ENCODE measurements at regions not wholly inside any gene's neighbourhood (a gene's known extent, or its start where the extent isn't known, plus 50 kb on each side); places are given as distances from the start of the nearest gene placed in this dataset.

- no peak for DNase-seq
Observed at GRCh38 chr4:180101348-180102083, 2141.7 kb upstream of the TENM3 start.

GRCh38 chr4:180103794-180104193 lies 2139.4 kb upstream of the TENM3 start:
- no peak for DNase-seq

- DNase-seq = no peak
Observed at GRCh38 chr4:180105362-180105761, 2137.8 kb upstream of the TENM3 start.

- no peak for DNase-seq
Observed at GRCh38 chr4:180106122-180106521, 2137.1 kb upstream of the TENM3 start.

- DNase-seq = no peak
Observed at GRCh38 chr4:180106997-180107396, 2136.2 kb upstream of the TENM3 start.

- no peak for DNase-seq
Observed at GRCh38 chr4:180116840-180117239, 2126.4 kb upstream of the TENM3 start.

- no peak for DNase-seq
Observed at GRCh38 chr4:180120068-180120467, 2123.1 kb upstream of the TENM3 start.

- DNase-seq = no peak
Observed at GRCh38 chr4:180134091-180134866, 2108.9 kb upstream of the TENM3 start.

GRCh38 chr4:180141734-180142133 lies 2101.5 kb upstream of the TENM3 start:
- no peak for DNase-seq

- no peak for DNase-seq
Observed at GRCh38 chr4:180148737-180149136, 2094.5 kb upstream of the TENM3 start.

- no peak for DNase-seq
Observed at GRCh38 chr4:180150818-180151217, 2092.4 kb upstream of the TENM3 start.

- DNase-seq = no peak
Observed at GRCh38 chr4:180152831-180153230, 2090.4 kb upstream of the TENM3 start.

- no peak for DNase-seq
Observed at GRCh38 chr4:180153587-180153986, 2089.6 kb upstream of the TENM3 start.

- no peak for DNase-seq
Observed at GRCh38 chr4:180156684-180157083, 2086.5 kb upstream of the TENM3 start.

GRCh38 chr4:180160195-180160983 lies 2082.8 kb upstream of the TENM3 start:
- no peak for DNase-seq

GRCh38 chr4:180164799-180165198 lies 2078.4 kb upstream of the TENM3 start:
- no peak for DNase-seq

GRCh38 chr4:180169394-180169793 lies 2073.8 kb upstream of the TENM3 start:
- no peak for DNase-seq

- no peak for DNase-seq
Observed at GRCh38 chr4:180169966-180170365, 2073.2 kb upstream of the TENM3 start.

- no peak for DNase-seq
Observed at GRCh38 chr4:180179146-180179545, 2064.1 kb upstream of the TENM3 start.

- no peak for DNase-seq
Observed at GRCh38 chr4:180189666-180190065, 2053.5 kb upstream of the TENM3 start.

- DNase-seq = no peak
Observed at GRCh38 chr4:180190382-180190781, 2052.8 kb upstream of the TENM3 start.

- DNase-seq = no peak
Observed at GRCh38 chr4:180197471-180197870, 2045.7 kb upstream of the TENM3 start.

- DNase-seq = no peak
Observed at GRCh38 chr4:180203349-180203748, 2039.9 kb upstream of the TENM3 start.

- no peak for DNase-seq
Observed at GRCh38 chr4:180205276-180205675, 2037.9 kb upstream of the TENM3 start.
